Activated naive CD4-positive, alpha-beta T cell treated with anti-CD3 and anti-CD28 coated beads, Interleukin-2, amount 10 ng/mL, durations not matched to agents 7 days and 5 days (primary cell): ENCODE measurements at regions not wholly inside any gene's neighbourhood (a gene's known extent, or its start where the extent isn't known, plus 50 kb on each side); places are given as distances from the start of the nearest gene placed in this dataset.

Source experiments
- CTCF ChIA-PET: fragments of 350-600 bp; sonication (Branson Sonifier 250); formaldehyde crosslinking; loops from one replicate; lab custom pipeline; 2021; ENCODE audit warnings: antibody characterized with exemption; lab: Charles Lee
- DNase-seq: peaks from one replicate; pipeline ENCODE4 v3.0.0-alpha.2; 2020
- H3K27ac Mint-ChIP-seq: one replicate; pipeline ENCODE4 v1.8.0; 2021; ENCODE audit warnings: mild to moderate bottlenecking, moderate library complexity, mixed read lengths
- H3K27me3 Mint-ChIP-seq: one replicate; pipeline ENCODE4 v1.8.0; 2021; ENCODE audit warnings: mild to moderate bottlenecking, mixed read lengths
- H3K36me3 Mint-ChIP-seq: one replicate; pipeline ENCODE4 v1.8.0; 2021; ENCODE audit warnings: mixed read lengths
- H3K4me1 Mint-ChIP-seq: one replicate; pipeline ENCODE4 v1.8.0; 2021; ENCODE audit warnings: mixed read lengths
- H3K4me3 Mint-ChIP-seq: one replicate; pipeline ENCODE4 v1.8.0; 2021; ENCODE audit warnings: mild to moderate bottlenecking, moderate library complexity, mixed read lengths
- H3K9me3 Mint-ChIP-seq: one replicate; pipeline ENCODE4 v1.8.0; 2021; ENCODE audit warnings: mixed read lengths

GRCh38 chr7:25752967-25753791 is 398.8 kb upstream of the NFE2L3 start:
- Mint-ChIP-seq H3K9me3 (no peaks in the 10 kb centered on the region), H3K27me3 (no peaks in the 10 kb centered on the region), H3K4me1 (no peaks in the 10 kb centered on the region), H3K27ac (no peak overlapping the region), H3K36me3 (no peaks in the 10 kb centered on the region), H3K4me3 (no peak overlapping the region)
- no peak for DNase-seq
- CTCF ChIA-PET = no interaction called here

DNA sequence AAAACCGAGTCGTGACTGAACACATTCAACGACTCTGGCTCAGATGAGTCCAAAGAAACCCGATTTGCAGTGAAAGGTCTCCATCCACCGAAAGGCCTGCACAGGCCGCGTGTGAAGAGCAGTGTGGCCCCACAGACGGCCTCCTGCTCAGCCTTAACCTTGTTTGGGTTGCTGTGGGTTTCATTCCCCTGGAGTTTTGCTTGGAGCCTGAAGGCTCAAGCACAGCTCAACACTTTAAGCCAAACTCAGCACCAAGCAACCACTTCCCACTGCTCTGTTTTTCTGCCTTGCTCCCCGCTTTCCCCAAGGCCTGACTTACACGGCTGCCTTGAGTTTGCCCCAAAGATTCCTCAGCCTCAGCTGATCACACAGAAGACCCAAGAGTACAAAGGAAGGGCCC is 398.2 kb upstream of the NFE2L3 start:
- no peak overlapping the region for H3K27ac Mint-ChIP-seq
- no peaks in the 10 kb centered on the region for H3K9me3 Mint-ChIP-seq
- no peaks in the 10 kb centered on the region for H3K27me3 Mint-ChIP-seq
- H3K4me1 Mint-ChIP-seq = no peaks in the 10 kb centered on the region
- CTCF ChIA-PET = no interaction called here
- DNase-seq = no peak
- H3K36me3 Mint-ChIP-seq = no peaks in the 10 kb centered on the region
- H3K4me3 Mint-ChIP-seq = no peak overlapping the region

DNA sequence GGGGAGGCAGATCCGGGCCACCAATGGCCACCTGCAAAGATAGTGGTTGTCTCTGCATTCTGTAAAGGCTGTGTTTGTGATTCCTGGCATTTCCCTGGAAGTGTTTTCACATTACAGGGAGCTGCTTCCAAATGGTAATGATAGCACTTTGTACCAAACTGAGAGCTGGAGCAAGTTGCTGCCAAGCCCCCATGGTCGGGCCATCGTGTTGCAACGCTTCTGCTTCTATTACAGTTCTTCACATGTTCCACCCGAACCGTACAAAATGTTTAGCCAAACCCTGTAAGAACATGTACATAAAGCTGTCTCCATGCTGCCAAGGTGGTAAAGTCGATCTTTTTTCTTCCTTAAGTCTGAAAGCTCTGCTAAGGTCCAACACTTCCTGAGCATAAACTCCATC is 397.7 kb upstream of the NFE2L3 start:
- H3K36me3 Mint-ChIP-seq = no peaks in the 10 kb centered on the region
- H3K27ac Mint-ChIP-seq = no peak overlapping the region
- no peak overlapping the region for H3K4me3 Mint-ChIP-seq
- H3K9me3 Mint-ChIP-seq = no peaks in the 10 kb centered on the region
- H3K27me3 Mint-ChIP-seq = no peaks in the 10 kb centered on the region
- CTCF ChIA-PET = no interaction called here
- H3K4me1 Mint-ChIP-seq = no peaks in the 10 kb centered on the region
- no peak for DNase-seq

DNA sequence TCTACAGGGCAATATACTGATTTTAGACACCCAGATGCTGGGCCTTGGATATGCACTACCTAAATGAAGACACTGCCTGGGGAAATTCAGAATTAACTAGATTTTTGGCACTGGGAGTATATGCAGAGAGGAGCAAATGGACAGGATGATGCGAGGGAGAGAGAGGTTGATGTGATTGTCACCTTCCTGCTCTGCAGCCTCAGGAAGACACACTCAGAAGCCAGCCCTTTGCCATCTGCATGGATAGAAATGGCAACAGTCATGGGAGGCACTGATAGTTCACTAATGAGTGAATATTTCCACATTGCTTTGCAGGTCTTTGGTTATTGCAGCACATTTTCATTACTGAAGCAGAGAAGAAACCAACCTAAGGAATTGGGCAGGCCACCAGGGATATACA is 397.2 kb upstream of the NFE2L3 start:
- Mint-ChIP-seq H3K36me3 (no peaks in the 10 kb centered on the region), H3K9me3 (no peaks in the 10 kb centered on the region), H3K27me3 (no peaks in the 10 kb centered on the region), H3K4me1 (no peaks in the 10 kb centered on the region), H3K27ac (no peak overlapping the region), H3K4me3 (no peak overlapping the region)
- no peak for DNase-seq
- CTCF ChIA-PET = no interaction called here

GRCh38 chr7:25756601-25757000 is 395.4 kb upstream of the NFE2L3 start:
- no peak overlapping the region for H3K27ac Mint-ChIP-seq
- H3K27me3 Mint-ChIP-seq = no peaks in the 10 kb centered on the region
- CTCF ChIA-PET = no interaction called here
- H3K36me3 Mint-ChIP-seq = no peaks in the 10 kb centered on the region
- no peaks in the 10 kb centered on the region for H3K9me3 Mint-ChIP-seq
- DNase-seq = no peak
- H3K4me3 Mint-ChIP-seq = no peak overlapping the region
- H3K4me1 Mint-ChIP-seq = no peaks in the 10 kb centered on the region

GRCh38 chr7:25758559-25758958 is 393.4 kb upstream of the NFE2L3 start:
- H3K36me3 Mint-ChIP-seq = no peaks in the 10 kb centered on the region
- H3K4me1 Mint-ChIP-seq = no peaks in the 10 kb centered on the region
- H3K27ac Mint-ChIP-seq = no peak overlapping the region
- no peak for DNase-seq
- CTCF ChIA-PET = no interaction called here
- H3K9me3 Mint-ChIP-seq = no peaks in the 10 kb centered on the region
- H3K4me3 Mint-ChIP-seq = no peak overlapping the region
- H3K27me3 Mint-ChIP-seq = no peaks in the 10 kb centered on the region

DNA sequence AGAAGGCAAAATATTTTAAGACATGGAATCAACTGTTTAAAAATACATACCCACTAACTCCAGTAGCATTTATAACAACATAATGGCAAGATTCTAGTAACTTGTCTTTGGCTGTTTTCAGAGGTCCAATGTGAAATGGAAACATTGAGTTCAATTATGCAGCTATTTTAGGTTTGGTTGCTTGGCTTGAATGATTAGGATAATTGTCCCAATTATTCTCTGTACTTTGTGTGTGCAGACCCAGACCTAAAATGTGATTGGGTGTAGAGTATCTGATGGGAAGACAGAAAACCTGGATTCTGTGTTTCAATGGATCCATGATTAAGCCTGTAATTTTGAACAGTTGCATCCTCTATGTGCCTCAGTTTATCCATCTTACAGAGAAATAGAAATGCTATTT is 392.7 kb upstream of the NFE2L3 start:
- Mint-ChIP-seq H3K4me3 (no peak overlapping the region), H3K27me3 (no peaks in the 10 kb centered on the region), H3K36me3 (no peaks in the 10 kb centered on the region), H3K4me1 (no peaks in the 10 kb centered on the region), H3K9me3 (no peaks in the 10 kb centered on the region), H3K27ac (no peak overlapping the region)
- CTCF ChIA-PET = no interaction called here
- no peak for DNase-seq

GRCh38 chr7:25759748-25760147 is 392.2 kb upstream of the NFE2L3 start:
- no peaks in the 10 kb centered on the region for H3K4me1 Mint-ChIP-seq
- CTCF ChIA-PET = no interaction called here
- no peaks in the 10 kb centered on the region for H3K9me3 Mint-ChIP-seq
- H3K27me3 Mint-ChIP-seq = no peaks in the 10 kb centered on the region
- no peaks in the 10 kb centered on the region for H3K36me3 Mint-ChIP-seq
- no peak for DNase-seq
- no peak overlapping the region for H3K27ac Mint-ChIP-seq
- no peak overlapping the region for H3K4me3 Mint-ChIP-seq

- H3K9me3 Mint-ChIP-seq = no peaks in the 10 kb centered on the region
- no peak overlapping the region for H3K27ac Mint-ChIP-seq
- CTCF ChIA-PET = no interaction called here
Measured at GRCh38 chr7:25762511-25763462, 389.2 kb upstream of the NFE2L3 start.

GRCh38 chr7:25763463-25763860 is 388.5 kb upstream of the NFE2L3 start:
- H3K27ac Mint-ChIP-seq = no peak overlapping the region
- H3K9me3 Mint-ChIP-seq = no peaks in the 10 kb centered on the region
- H3K27me3 Mint-ChIP-seq = no peaks in the 10 kb centered on the region
- DNase-seq = no peak
- H3K4me3 Mint-ChIP-seq = no peak overlapping the region
- no peaks in the 10 kb centered on the region for H3K36me3 Mint-ChIP-seq
- no peaks in the 10 kb centered on the region for H3K4me1 Mint-ChIP-seq
- CTCF ChIA-PET = no interaction called here

More at GRCh38 chr7:25762511-25763462, 389.2 kb upstream of the NFE2L3 start:
- Mint-ChIP-seq H3K36me3 (no peaks in the 10 kb centered on the region), H3K27me3 (no peaks in the 10 kb centered on the region), H3K4me1 (no peaks in the 10 kb centered on the region), H3K4me3 (no peak overlapping the region)
- no peak for DNase-seq

GRCh38 chr7:25765110-25765655 is 386.8 kb upstream of the NFE2L3 start:
- Mint-ChIP-seq H3K27ac (no peak overlapping the region), H3K27me3 (no peaks in the 10 kb centered on the region), H3K4me3 (no peak overlapping the region), H3K9me3 (no peaks in the 10 kb centered on the region), H3K36me3 (no peaks in the 10 kb centered on the region), H3K4me1 (no peaks in the 10 kb centered on the region)
- CTCF ChIA-PET = interaction anchor here (0.6 kb wide), 1 partner anchor 131 kb away, joined by 3 read pairs; no protein-coding TSS in a partner anchor
- no peak for DNase-seq

GRCh38 chr7:25770235-25770634 is 381.8 kb upstream of the NFE2L3 start:
- H3K9me3 Mint-ChIP-seq = no peaks in the 10 kb centered on the region
- no peaks in the 10 kb centered on the region for H3K36me3 Mint-ChIP-seq
- no peak overlapping the region for H3K27ac Mint-ChIP-seq
- H3K27me3 Mint-ChIP-seq = no peaks in the 10 kb centered on the region
- H3K4me1 Mint-ChIP-seq = no peaks in the 10 kb centered on the region
- CTCF ChIA-PET = no interaction called here
- H3K4me3 Mint-ChIP-seq = no peak overlapping the region
- DNase-seq = no peak

DNA sequence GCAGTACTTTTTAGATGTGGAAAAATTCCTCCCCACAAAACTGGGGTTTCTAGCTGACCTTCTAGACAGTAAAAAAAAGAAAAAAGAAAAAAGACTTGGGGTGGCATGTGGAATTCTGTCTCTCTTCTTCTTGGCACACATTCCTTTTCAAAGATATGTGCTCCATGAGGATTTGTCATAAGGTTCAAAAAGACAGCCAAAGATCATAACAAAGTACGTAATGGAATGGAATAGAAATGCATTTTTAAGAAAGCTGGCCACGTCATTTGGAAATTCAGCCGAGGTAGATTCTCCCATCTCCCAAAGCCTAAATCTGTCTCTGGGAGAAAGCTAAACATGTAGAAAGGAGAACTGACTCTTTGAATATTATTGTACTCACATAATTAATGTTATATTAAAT is 381.3 kb upstream of the NFE2L3 start:
- no peaks in the 10 kb centered on the region for H3K4me1 Mint-ChIP-seq
- H3K27me3 Mint-ChIP-seq = no peaks in the 10 kb centered on the region
- H3K36me3 Mint-ChIP-seq = no peaks in the 10 kb centered on the region
- H3K4me3 Mint-ChIP-seq = no peak overlapping the region
- CTCF ChIA-PET = no interaction called here
- no peaks in the 10 kb centered on the region for H3K9me3 Mint-ChIP-seq
- H3K27ac Mint-ChIP-seq = no peak overlapping the region
- DNase-seq = no peak

DNA sequence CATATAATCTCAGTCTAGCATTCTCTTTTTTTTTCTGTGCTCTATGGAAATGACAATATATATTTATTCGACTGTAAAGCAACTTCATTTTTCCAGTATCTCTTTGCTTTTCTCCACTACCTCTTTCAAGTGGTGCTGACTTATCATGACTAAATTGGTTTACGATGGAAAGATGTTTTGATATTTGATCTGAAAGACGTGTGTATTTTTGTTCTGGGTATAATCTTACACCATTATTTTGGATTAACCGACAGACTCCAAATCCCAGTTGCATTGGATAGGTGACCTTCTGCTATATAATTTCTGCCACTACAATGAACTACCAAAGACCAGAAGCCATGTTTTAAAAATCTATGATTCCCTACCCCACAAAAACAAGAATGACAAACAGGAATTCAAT is 380.5 kb upstream of the NFE2L3 start:
- DNase-seq = no peak
- CTCF ChIA-PET = no interaction called here
- Mint-ChIP-seq H3K36me3 (no peaks in the 10 kb centered on the region), H3K27ac (no peak overlapping the region), H3K4me1 (no peaks in the 10 kb centered on the region), H3K9me3 (no peaks in the 10 kb centered on the region), H3K4me3 (no peak overlapping the region), H3K27me3 (no peaks in the 10 kb centered on the region)
